ENCODE measurements at regions not wholly inside any gene's neighbourhood (a gene's known extent, or its start where the extent isn't known, plus 50 kb on each side); places are given as distances from the start of the nearest gene placed in this dataset.

GRCh38 chr4:182179105-182179504, 64.1 kb upstream of the TENM3 start:
- Histone ChIP-seq H3K79me2 (ENCODE audit: control insufficient read depth, insufficient read depth, low read length) (no peaks in the 10 kb centered on the region), H4K20me1 (ENCODE audit: control insufficient read depth, insufficient read depth) (no peaks in the 10 kb centered on the region), H3K27ac (ENCODE audit: control insufficient read depth, insufficient read depth) (no peak overlapping the region), H3K4me1 (ENCODE audit: control insufficient read depth, insufficient read depth, low read length) (no peaks in the 10 kb centered on the region), H3K9ac (ENCODE audit: control insufficient read depth, insufficient read depth, low read length) (no peak overlapping the region), H3K36me3 (ENCODE audit: control insufficient read depth in 2 of 2, insufficient read depth in 2 of 2, low read length in 1 of 2) (no peaks in the 10 kb centered on the region), H2AFZ (ENCODE audit: control insufficient read depth, low read depth, low read length) (no peak overlapping the region), H3K4me3 (no peak overlapping the region), H3K27me3 (replicated peaks in 1 of 2; ENCODE audit: control insufficient read depth in 2 of 2, insufficient read depth in 2 of 2, low read length in 1 of 2) (no peaks in the 10 kb centered on the region), H3K4me2 (ENCODE audit: control insufficient read depth, insufficient read depth) (no peak overlapping the region), H3K9me3 (replicated peaks; ENCODE audit: control insufficient read depth, insufficient read depth, low read length) (no peaks in the 10 kb centered on the region)
- intact Hi-C loops (cut with micrococcal nuclease; ENCODE audit: unreplicated experiment): no loop called here
- ChIA-PET RAD21 (ENCODE audit: unreplicated experiment) (no interaction called here), CTCF (no interaction called here), SMC1A (ENCODE audit: uncharacterized antibody, unreplicated experiment) (no interaction called here), POLR2A (no interaction called here)
- BruUV-seq (replicated peaks): no TSS peak
- DNase-seq (ENCODE audit: low read depth, low spot score) (no peak), ATAC-seq (no peak), FAIRE-seq (no peak)
- TF ChIP-seq ESRRA (IDR thresholded peaks at IDR 0.05; ENCODE audit: low read length) (no peak), FOXM1 (IDR thresholded peaks at IDR 0.05; ENCODE audit: low read depth, low read length) (no peak), RB1 (IDR thresholded peaks at IDR 0.05; ENCODE audit: borderline replicate concordance) (no peak), MYB (IDR thresholded peaks at IDR 0.05; ENCODE audit: borderline replicate concordance, low read depth, low read length) (no peak), HCFC1 (IDR thresholded peaks at IDR 0.05; ENCODE audit: low read length) (no peak), E2F4 (IDR thresholded peaks at IDR 0.05; ENCODE audit: low read depth, low read length) (no peak), RELA (IDR thresholded peaks at IDR 0.05; ENCODE audit: borderline replicate concordance, partially characterized antibody) (no peak), MLLT1 (IDR thresholded peaks at IDR 0.05) (no peak)
- 0% methylated on average over 1 of the region's 1 CpG for WGBS (ENCODE audit: insufficient coverage, insufficient replicate concordance, low lambda C conversion rate, missing lambda C conversion rate)
- in situ Hi-C loops (cut with MboI): no loop called here

Data from GM12878 (cell line).